A673 (cell line): ENCODE measurements at regions not wholly inside any gene's neighbourhood (a gene's known extent, or its start where the extent isn't known, plus 50 kb on each side); places are given as distances from the start of the nearest gene placed in this dataset.

Experiments used
- BruUV-seq: library from RNA; stranded (reverse); fragments of 400-500 nt; replicated peaks from 2 replicates; lab custom pipeline; 2021; lab: Mats Ljungman, UMichigan
- CTCF ChIA-PET: fragments of 300-600 bp; sonication (Branson Sonifier 250); formaldehyde crosslinking; loops from one replicate; lab custom pipeline; 2022; ENCODE audit warnings: antibody characterized with exemption; lab: Charles Lee
- POLR2A ChIA-PET: fragments of 300-600 bp; sonication (Branson Sonifier 250); formaldehyde crosslinking; loops from one replicate; lab custom pipeline; 2022; ENCODE audit warnings: antibody characterized with exemption; ENCODE audit not compliant: low non-redundant PET; lab: Charles Lee
- DNase-seq: peaks from one replicate; pipeline ENCODE4 v3.0.0-alpha.2; 2015; ENCODE audit warnings: low spot score
- H3K27ac ChIP-seq: fragments of 200-600 bp; sonication (generic); 2 replicates; pipeline ENCODE4 v1.5.1; 2016; ENCODE audit warnings: mixed run types, low read depth, mild to moderate bottlenecking, mixed read lengths, antibody characterized with exemption, low read length; ENCODE audit not compliant: poor library complexity, severe bottlenecking
- H3K27me3 ChIP-seq: fragments of 200-600 bp; sonication (generic); replicated peaks from 2 replicates; pipeline ENCODE4 v1.6.1; 2017; ENCODE audit warnings: mixed run types, low read depth, mild to moderate bottlenecking, mixed read lengths, antibody characterized with exemption, low read length; ENCODE audit not compliant: insufficient read depth, poor library complexity
- H3K36me3 ChIP-seq: fragments of 200-600 bp; sonication (generic); 2 replicates; pipeline ENCODE4 v1.6.1; 2016; ENCODE audit warnings: mixed run types, mild to moderate bottlenecking, mixed read lengths, antibody characterized with exemption, low read length; ENCODE audit not compliant: insufficient read depth, poor library complexity, severe bottlenecking
- H3K4me1 ChIP-seq: fragments of 200-600 bp; sonication (generic); 2 replicates; pipeline ENCODE4 v1.6.1; 2017; ENCODE audit warnings: mixed run types, mild to moderate bottlenecking, mixed read lengths, antibody characterized with exemption, low read length; ENCODE audit not compliant: insufficient read depth, poor library complexity, severe bottlenecking
- H3K4me3 ChIP-seq: fragments of 200-600 bp; sonication (generic); 2 replicates; pipeline ENCODE4 v1.5.1; 2016; ENCODE audit warnings: low read depth, mixed run types, mild to moderate bottlenecking, mixed read lengths, low read length; ENCODE audit not compliant: poor library complexity, severe bottlenecking
- H3K9me3 ChIP-seq: fragments of 200-600 bp; sonication (generic); 2 replicates; pipeline ENCODE4 v1.6.1; 2016; ENCODE audit warnings: mixed run types, low read depth, mild to moderate bottlenecking, mixed read lengths, antibody characterized with exemption, low read length; ENCODE audit not compliant: poor library complexity, severe bottlenecking
- CTCF ChIP-seq: fragments of 300-800, 200-600 bp; sonication (generic); conservative IDR thresholded peaks from 2 replicates; pipeline ENCODE4 v1.5.1; 2017; ENCODE audit warnings: low read depth, mild to moderate bottlenecking, antibody characterized with exemption, low read length, moderate library complexity, mixed read lengths
- EZH2 ChIP-seq: fragments of 200-600 bp; sonication (generic); IDR thresholded peaks from 2 replicates; pipeline ENCODE4 v1.6.1; 2017; ENCODE audit warnings: borderline replicate concordance, low read depth, mild to moderate bottlenecking, mixed read lengths, antibody characterized with exemption, low read length; ENCODE audit not compliant: poor library complexity, severe bottlenecking
- intact Hi-C: fragments of 100-400 bp; cut with micrococcal nuclease; formaldehyde crosslinking; loops from one replicate; pipeline ENCODE4 v1.10.0; 2022; ENCODE audit not compliant: unreplicated experiment

GRCh38 chr22:48253573-48253972, 1491.1 kb downstream of the TBC1D22A start:
- intact Hi-C loops, result no loop called here
- H3K9me3 ChIP-seq, result no peaks in the 10 kb centered on the region
- CTCF ChIA-PET, result no interaction called here
- TF ChIP-seq EZH2, result no peak
- no peak for TF ChIP-seq CTCF
- H3K4me3 ChIP-seq, result no peak overlapping the region
- H3K27me3 ChIP-seq, result peaks cover 20% of the 10 kb centered on the region
- POLR2A ChIA-PET, result no interaction called here
- no peak for DNase-seq
- peaks cover 11% of the 10 kb centered on the region for H3K4me1 ChIP-seq
- BruUV-seq, result no TSS peak
- H3K27ac ChIP-seq, result no peak overlapping the region
- no peaks in the 10 kb centered on the region for H3K36me3 ChIP-seq

- peaks cover 22% of the 10 kb centered on the region for H3K27me3 ChIP-seq
- intact Hi-C loops, result no loop called here
- TF ChIP-seq CTCF (no peak), EZH2 (no peak)
- no peaks in the 10 kb centered on the region for H3K36me3 ChIP-seq
- DNase-seq, result no peak
- no peak overlapping the region for H3K27ac ChIP-seq
- BruUV-seq, result no TSS peak
- POLR2A ChIA-PET, result no interaction called here
- no peaks in the 10 kb centered on the region for H3K9me3 ChIP-seq
- CTCF ChIA-PET, result no interaction called here
- H3K4me3 ChIP-seq, result no peak overlapping the region
- peaks cover 11% of the 10 kb centered on the region for H3K4me1 ChIP-seq
Measured at GRCh38 chr22:48253136-48253535, 1490.7 kb downstream of the TBC1D22A start.

GRCh38 chr22:48251629-48252028, 1489.2 kb downstream of the TBC1D22A start:
- intact Hi-C loops, result no loop called here
- no peaks in the 10 kb centered on the region for H3K36me3 ChIP-seq
- H3K4me3 ChIP-seq, result no peak overlapping the region
- peaks cover 11% of the 10 kb centered on the region for H3K4me1 ChIP-seq
- TF ChIP-seq EZH2 (no peak), CTCF (no peak)
- H3K9me3 ChIP-seq, result no peaks in the 10 kb centered on the region
- peaks cover 32% of the 10 kb centered on the region for H3K27me3 ChIP-seq
- DNase-seq, result no peak
- ChIA-PET CTCF (no interaction called here), POLR2A (no interaction called here)
- no peak overlapping the region for H3K27ac ChIP-seq
- BruUV-seq, result no TSS peak
